HCT116 (cell line): ENCODE measurements at regions not wholly inside any gene's neighbourhood (a gene's known extent, or its start where the extent isn't known, plus 50 kb on each side); places are given as distances from the start of the nearest gene placed in this dataset.

Experiments
- ATAC-seq: fragments of 200-7000 bp; cut with Tn5 transposase; 2 replicates; pipeline ENCODE4 v1.9.1; 2020; ENCODE audit warnings: mild to moderate bottlenecking, moderate library complexity
- BruUV-seq: library from RNA; stranded (reverse); fragments of 400-500 nt; replicated peaks from 2 replicates; lab custom pipeline; 2021; lab: Mats Ljungman, UMichigan
- CTCF ChIA-PET: fragments of 300-600 bp; sonication (Branson Sonifier 250); formaldehyde crosslinking; loops from one replicate; lab custom pipeline; 2021; ENCODE audit warnings: antibody characterized with exemption; lab: Charles Lee
- POLR2A ChIA-PET: fragments of 300-600, 350-600 bp; sonication (Branson Sonifier 250); formaldehyde crosslinking; loops from one replicate; lab custom pipeline; 2021; ENCODE audit warnings: antibody characterized with exemption; lab: Charles Lee
- RAD21 ChIA-PET, 2 experiments: fragments of 300-600 bp; sonication (Branson Sonifier 250); formaldehyde crosslinking; loops; one replicate each; lab custom pipeline; 2023; ENCODE audit warnings: low total read pairs in 2 of 2; ENCODE audit not compliant: uncharacterized antibody in 2 of 2, unreplicated experiment in 2 of 2, low non-redundant PET in 1 of 2; lab: Charles Lee
- DNase-seq: peaks from one replicate; pipeline ENCODE4 v3.0.0-alpha.2; 2010; ENCODE audit warnings: low read depth, low spot score
- H2AFZ ChIP-seq: fragments of 200-600 bp; shearing (Covaris generic), sonication (generic); 2 replicates; pipeline ENCODE4 v1.6.1; 2017; ENCODE audit warnings: low read depth, mixed run types, mixed read lengths, antibody characterized with exemption, low read length; ENCODE audit not compliant: poor library complexity, severe bottlenecking
- H3K27ac ChIP-seq: 2 replicates; pipeline ENCODE4 v1.5.1; 2012; ENCODE audit warnings: low read depth, low read length
- H3K27me3 ChIP-seq: fragments of 200-600 bp; sonication (generic); 2 replicates; pipeline ENCODE4 v1.6.1; 2016; ENCODE audit warnings: mixed run types, low read length, mixed read lengths; ENCODE audit not compliant: insufficient read depth
- H3K36me3 ChIP-seq, 2 experiments: fragments of 200-500 bp in 1 of 2; fragments of 200-600 bp in 1 of 2; sonication (Bioruptor generic) in 1 of 2; sonication (generic) in 1 of 2; 2 replicates each; pipeline versions ENCODE4 v1.5.1 to v1.6.1; 2014 to 2016; ENCODE audit warnings: low read length in 2 of 2, inconsistent platforms in 1 of 2, mixed read lengths in 1 of 2, mixed run types in 1 of 2; ENCODE audit not compliant: insufficient read depth in 2 of 2, control insufficient read depth in 1 of 2
- H3K4me1 ChIP-seq, 2 experiments: fragments of 200-600 bp in 1 of 2; sonication (generic) in 1 of 2; 2 replicates each; pipeline versions ENCODE4 v1.5.1 to v1.6.1; 2012 to 2017; ENCODE audit warnings: low read length in 2 of 2, inconsistent platforms in 1 of 2, mild to moderate bottlenecking in 1 of 2, mixed read lengths in 1 of 2, mixed run types in 1 of 2, moderate library complexity in 1 of 2; ENCODE audit not compliant: insufficient read depth in 2 of 2, control insufficient read depth in 1 of 2
- H3K4me2 ChIP-seq: fragments of 200-600 bp; sonication (generic); 2 replicates; pipeline ENCODE4 v1.6.1; 2017; ENCODE audit warnings: mixed run types, low read length, mixed read lengths
- H3K4me3 ChIP-seq, 2 experiments: fragments of 200-600 bp in 1 of 2; sonication (generic) in 1 of 2; replicated peaks in 1 of 2; 2 replicates each; pipeline ENCODE4 v1.5.1; 2011 to 2016; ENCODE audit warnings: low read length in 2 of 2, control low read depth in 1 of 2, low read depth in 1 of 2, mild to moderate bottlenecking in 1 of 2, mixed read lengths in 1 of 2, mixed run types in 1 of 2
- H3K79me2 ChIP-seq: fragments of 200-600 bp; sonication (generic); 2 replicates; pipeline ENCODE4 v1.6.1; 2017; ENCODE audit warnings: mild to moderate bottlenecking, mixed run types, low read length, moderate library complexity, mixed read lengths; ENCODE audit not compliant: insufficient read depth
- H3K9ac ChIP-seq: fragments of 200-600 bp; sonication (generic); 2 replicates; pipeline ENCODE4 v1.6.1; 2016; ENCODE audit warnings: low read length, mixed read lengths
- H3K9me2 ChIP-seq: fragments of 200-600 bp; sonication (generic), shearing (Covaris generic); 2 replicates; pipeline ENCODE4 v1.6.1; 2017; ENCODE audit warnings: mixed run types, mild to moderate bottlenecking, moderate library complexity; ENCODE audit not compliant: insufficient read depth
- H3K9me3 ChIP-seq, 2 experiments: fragments of 200-500 bp in 1 of 2; fragments of 200-600 bp in 1 of 2; sonication (Bioruptor generic) in 1 of 2; sonication (generic) in 1 of 2; 2 replicates each; pipeline ENCODE4 v1.6.1; 2014 to 2017; ENCODE audit warnings: low read length in 2 of 2, mixed read lengths in 2 of 2, inconsistent platforms in 1 of 2, low read depth in 1 of 2, mild to moderate bottlenecking in 1 of 2, mixed run types in 1 of 2, moderate library complexity in 1 of 2; ENCODE audit not compliant: control insufficient read depth in 1 of 2, insufficient read depth in 1 of 2
- H4K20me1 ChIP-seq: fragments of 200-600 bp; sonication (generic), shearing (Covaris generic); 2 replicates; pipeline ENCODE4 v1.6.1; 2017; ENCODE audit warnings: mixed run types, mild to moderate bottlenecking, moderate library complexity; ENCODE audit not compliant: insufficient read depth
- CBX3 ChIP-seq: IDR thresholded peaks from 2 replicates; pipeline ENCODE4 v1.6.1; 2012; ENCODE audit warnings: low read depth
- CEBPB ChIP-seq: IDR thresholded peaks from 2 replicates; pipeline ENCODE4 v1.6.1; 2012; ENCODE audit warnings: low read depth
- EZH2 ChIP-seq: fragments of 200-600 bp; sonication (generic); IDR thresholded peaks from 2 replicates; pipeline ENCODE4 v1.6.1; 2017; ENCODE audit warnings: antibody characterized with exemption, mixed run types
- EZH2phosphoT487 ChIP-seq: fragments of 200-600 bp; IDR thresholded peaks from 2 replicates; pipeline ENCODE4 v1.6.1; 2018; ENCODE audit warnings: antibody characterized with exemption, borderline replicate concordance
- JUND ChIP-seq: IDR thresholded peaks from 2 replicates; pipeline ENCODE4 v1.6.1; 2012
- MAX ChIP-seq: IDR thresholded peaks from 2 replicates; pipeline ENCODE4 v1.6.1; 2012
- POLR2A ChIP-seq: IDR thresholded peaks from 2 replicates; pipeline ENCODE4 v1.7.0; 2011; ENCODE audit warnings: borderline replicate concordance; ENCODE audit not compliant: insufficient read depth, insufficient read length; ENCODE audit errors: extremely low read depth
- POLR2AphosphoS5 ChIP-seq: IDR thresholded peaks from 2 replicates; pipeline ENCODE4 v1.6.1; 2011; ENCODE audit warnings: mild to moderate bottlenecking, low read depth, low read length, moderate library complexity
- RAD21 ChIP-seq: IDR thresholded peaks from 2 replicates; pipeline ENCODE4 v1.6.1; 2012; ENCODE audit warnings: low read depth, mild to moderate bottlenecking
- REST ChIP-seq: IDR thresholded peaks from 2 replicates; pipeline ENCODE4 v1.6.1; 2012; ENCODE audit warnings: low read depth
- SIN3A ChIP-seq: IDR thresholded peaks from 2 replicates; pipeline ENCODE4 v1.6.1; 2012; ENCODE audit warnings: low read depth
- SRF ChIP-seq: IDR thresholded peaks from 2 replicates; pipeline ENCODE4 v1.6.1; 2012; ENCODE audit warnings: low read depth
- TCF7L2 ChIP-seq: IDR thresholded peaks from 2 replicates; pipeline ENCODE4 v1.7.0; 2011; ENCODE audit warnings: borderline replicate concordance, inconsistent platforms; ENCODE audit not compliant: insufficient read depth, insufficient read length; ENCODE audit errors: extremely low read depth
- ZNF274 ChIP-seq: fragments of 200-500 bp; sonication (Bioruptor generic); IDR thresholded peaks from 2 replicates; pipeline ENCODE4 v1.6.1; 2014; ENCODE audit warnings: mild to moderate bottlenecking, low read depth, low read length, inconsistent platforms
- intact Hi-C: fragments of 100-400 bp; cut with micrococcal nuclease; formaldehyde crosslinking; loops from 2 replicates; pipeline ENCODE4 v1.10.0; 2022

- no peaks in the 10 kb centered on the region for H3K9me3 ChIP-seq
- H3K4me3 ChIP-seq: no peak overlapping the region
- 0 out of 2 replicates have a peak, but pooled peaks cover 11% of the 10 kb centered on the region for H3K27me3 ChIP-seq
- DNase-seq (no peak), ATAC-seq (no peak)
- CTCF ChIA-PET: no interaction called here
- no TSS peak for BruUV-seq
- no peaks in the 10 kb centered on the region for H3K79me2 ChIP-seq
- H3K9ac ChIP-seq: no peak overlapping the region
- no peak overlapping the region for H3K4me2 ChIP-seq
- no peak overlapping the region for H3K27ac ChIP-seq
- H4K20me1 ChIP-seq: no peaks in the 10 kb centered on the region
- intact Hi-C loops: no loop called here
- H3K9me2 ChIP-seq: no peaks in the 10 kb centered on the region
- RAD21 ChIA-PET: no interaction called here
- H2AFZ ChIP-seq: no peak overlapping the region
- POLR2A ChIA-PET: no interaction called here
- no peaks in the 10 kb centered on the region for H3K4me1 ChIP-seq
- TF ChIP-seq MAX: no peak
- TF ChIP-seq SRF: no peak
- no peak for TF ChIP-seq ZNF274
- TF ChIP-seq CBX3: no peak
- TF ChIP-seq JUND: no peak
- no peak for TF ChIP-seq EZH2phosphoT487
- no peak for TF ChIP-seq CEBPB
- no peak for TF ChIP-seq RAD21
- TF ChIP-seq EZH2: no peak
- TF ChIP-seq SIN3A: no peak
- TF ChIP-seq TCF7L2: no peak
- no peak for TF ChIP-seq REST
- TF ChIP-seq POLR2AphosphoS5: no peak
- TF ChIP-seq POLR2A: no peak
- no peaks in the 10 kb centered on the region for H3K36me3 ChIP-seq
Measured at GRCh38 chr2:16050908-16051489, 110.6 kb downstream of the MYCN start.
